AG04449 (cell line): ENCODE measurements at regions not wholly inside any gene's neighbourhood (a gene's known extent, or its start where the extent isn't known, plus 50 kb on each side); places are given as distances from the start of the nearest gene placed in this dataset.

Experiments used
- CTCF ChIA-PET: fragments of 350-600 bp; formaldehyde crosslinking; extraction: SDS; loops from one replicate; lab custom pipeline; 2021; ENCODE audit warnings: antibody characterized with exemption; lab: Yijun Ruan, JAX
- POLR2A ChIA-PET: fragments of 400-600, 350-600 bp; formaldehyde crosslinking; extraction: SDS; loops from one replicate; lab custom pipeline; 2020; ENCODE audit warnings: antibody characterized with exemption, inconsistent platforms; lab: Yijun Ruan, JAX
- DNase-seq: peaks from one replicate; pipeline ENCODE4 v3.0.0-alpha.2; 2010; ENCODE audit warnings: low read depth, low spot score
- H3K4me3 ChIP-seq: 2 replicates; pipeline ENCODE4 v1.5.1; 2011; ENCODE audit warnings: low read depth, mild to moderate bottlenecking, control low read depth, low read length
- CTCF ChIP-seq: IDR thresholded peaks from one replicate; pipeline ENCODE4 v1.5.1; 2011; ENCODE audit warnings: mild to moderate bottlenecking, moderate library complexity, low read length, control low read depth, inconsistent platforms; ENCODE audit not compliant: insufficient read depth; ENCODE audit errors: missing control alignments

DNA sequence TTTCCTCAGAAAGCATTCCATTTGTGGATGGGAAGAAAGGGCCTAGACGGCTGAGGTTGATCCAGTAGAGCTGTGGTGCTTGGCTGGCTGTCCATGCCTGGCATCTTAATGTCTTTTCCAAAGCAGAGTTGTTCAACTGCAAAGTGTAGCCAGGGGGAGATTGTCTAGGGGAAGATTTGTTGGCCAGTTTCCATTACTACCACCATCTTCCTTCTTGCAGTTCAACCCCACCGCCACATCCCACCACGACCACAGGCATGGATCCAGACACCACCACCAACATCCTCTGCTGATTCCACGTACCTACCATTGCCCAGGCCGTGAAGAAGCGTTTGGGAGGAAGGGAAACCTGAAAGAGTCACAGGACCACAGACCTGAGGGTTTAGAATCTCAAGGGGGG lies 50.7 kb upstream of the HAAO start:
- no peak for TF ChIP-seq CTCF
- POLR2A ChIA-PET: no interaction called here
- no peak for DNase-seq
- CTCF ChIA-PET: interaction anchor here (1.1 to 4.2 kb wide), 3 partner anchors 13 to 16 kb away, joined by 3 to 25 read pairs (median 5); no protein-coding TSS in a partner anchor
- no peak overlapping the region for H3K4me3 ChIP-seq

DNA sequence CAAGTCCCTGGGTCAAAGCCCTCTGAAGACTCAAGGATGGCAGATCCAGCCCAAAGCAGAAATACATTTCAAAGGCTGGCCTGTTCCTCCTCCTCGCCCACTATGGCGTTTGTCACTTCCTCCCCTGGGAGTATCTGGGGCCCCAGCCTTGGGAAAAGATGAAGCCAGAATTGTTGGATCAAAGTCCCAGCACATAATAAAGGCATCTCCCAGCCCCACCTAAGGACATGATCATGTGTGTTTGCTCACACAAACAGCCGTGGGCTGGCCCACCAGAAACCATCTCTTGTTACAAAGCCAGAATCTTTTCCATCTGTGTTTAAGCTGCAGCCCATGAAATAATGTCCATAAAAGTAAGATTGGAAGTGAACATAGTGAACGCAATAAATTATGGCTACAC lies 50.1 kb upstream of the HAAO start:
- CTCF ChIA-PET: interaction anchor here (4.2 kb wide), 1 partner anchor 15 kb away, joined by 25 read pairs; no protein-coding TSS in a partner anchor
- POLR2A ChIA-PET: no interaction called here
- DNase-seq: no peak
- TF ChIP-seq CTCF: no peak
- H3K4me3 ChIP-seq: no peak overlapping the region
